ENCODE measurements at regions not wholly inside any gene's neighbourhood (a gene's known extent, or its start where the extent isn't known, plus 50 kb on each side); places are given as distances from the start of the nearest gene placed in this dataset.

GRCh38 chr6:12392490-12392889 lies 102.3 kb downstream of the EDN1 start:
- ATAC-seq (no peak), DNase-seq (no peak)
- intact Hi-C loops (cut with micrococcal nuclease), result no loop called here
- no peak overlapping the region for H3K4me3 Mint-ChIP-seq
- H3K27ac Mint-ChIP-seq, result no peak overlapping the region
- H3K9me3 Mint-ChIP-seq, result no peaks in the 10 kb centered on the region
- H3K36me3 Mint-ChIP-seq (ENCODE audit: low read depth), result no peaks in the 10 kb centered on the region
- H3K4me1 Mint-ChIP-seq (ENCODE audit: low read depth), result no peaks in the 10 kb centered on the region
- peaks cover 9% of the 10 kb centered on the region for H3K27me3 Mint-ChIP-seq
- ChIA-PET POLR2A (no interaction called here), CTCF (interaction anchor here (1.4 kb wide), 1 partner anchor 11 kb away, joined by 3 read pairs; no protein-coding TSS in a partner anchor)
- TF ChIP-seq CTCF (IDR thresholded peaks at IDR 0.05), result no peak

DNA sequence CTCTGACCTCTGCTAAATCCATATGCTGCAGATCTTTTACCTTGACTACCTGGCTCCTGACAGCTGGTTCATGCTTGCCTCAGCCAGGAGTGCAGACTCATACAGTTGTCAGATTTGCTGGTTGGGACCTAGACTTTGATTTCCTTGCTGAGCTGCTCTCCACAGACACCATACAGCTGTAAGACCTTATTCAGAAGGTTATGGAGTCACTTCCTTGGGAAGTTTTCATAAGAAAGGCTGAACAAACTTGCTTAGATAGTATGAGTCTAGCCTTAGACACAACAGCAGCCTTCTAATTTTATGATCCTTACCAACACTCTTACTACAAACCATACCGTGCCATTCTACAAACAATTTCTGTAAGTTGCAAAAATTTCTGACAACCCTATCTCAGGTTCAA lies 102.9 kb downstream of the EDN1 start:
- H3K27me3 Mint-ChIP-seq, result peaks cover 11% of the 10 kb centered on the region
- ChIA-PET CTCF (interaction anchor here (1.4 kb wide), 1 partner anchor 10 kb away, joined by 3 read pairs; no protein-coding TSS in a partner anchor), POLR2A (no interaction called here)
- H3K4me1 Mint-ChIP-seq (ENCODE audit: low read depth), result no peaks in the 10 kb centered on the region
- intact Hi-C loops (cut with micrococcal nuclease), result no loop called here
- TF ChIP-seq CTCF (IDR thresholded peaks at IDR 0.05), result no peak
- H3K9me3 Mint-ChIP-seq, result no peaks in the 10 kb centered on the region
- no peak for ATAC-seq
- no peak overlapping the region for H3K27ac Mint-ChIP-seq
- H3K36me3 Mint-ChIP-seq (ENCODE audit: low read depth), result no peaks in the 10 kb centered on the region
- H3K4me3 Mint-ChIP-seq, result no peak overlapping the region
- no peak for DNase-seq

DNA sequence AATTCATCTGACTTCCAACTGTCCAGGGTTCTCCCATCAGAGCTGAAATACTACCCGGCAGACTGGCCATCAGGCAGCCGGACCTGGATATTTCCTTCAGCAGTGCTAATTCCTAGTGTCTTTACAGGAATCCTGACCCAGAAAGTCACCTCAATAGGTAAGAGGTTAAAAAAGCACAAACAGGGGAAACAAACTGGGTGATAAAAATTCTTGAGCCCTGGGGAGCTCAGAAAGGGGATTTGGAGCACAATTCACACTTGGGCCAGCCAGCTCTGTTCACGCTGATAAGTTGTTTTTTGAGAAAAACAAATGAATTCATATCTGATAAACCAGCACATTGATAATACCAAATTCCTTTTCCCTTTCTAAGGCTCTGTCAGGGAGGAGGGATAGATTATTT lies 104.0 kb downstream of the EDN1 start:
- H3K4me1 Mint-ChIP-seq (ENCODE audit: low read depth), result no peaks in the 10 kb centered on the region
- H3K36me3 Mint-ChIP-seq (ENCODE audit: low read depth), result no peaks in the 10 kb centered on the region
- DNase-seq, result no peak
- no peaks in the 10 kb centered on the region for H3K9me3 Mint-ChIP-seq
- H3K27me3 Mint-ChIP-seq, result peaks cover 10% of the 10 kb centered on the region
- H3K4me3 Mint-ChIP-seq, result no peak overlapping the region
- no peak for ATAC-seq
- intact Hi-C loops (cut with micrococcal nuclease), result no loop called here
- ChIA-PET CTCF (no interaction called here), POLR2A (no interaction called here)
- H3K27ac Mint-ChIP-seq, result no peak overlapping the region
- TF ChIP-seq CTCF (IDR thresholded peaks at IDR 0.05), result no peak

GRCh38 chr6:12395898-12396297 lies 105.7 kb downstream of the EDN1 start:
- DNase-seq (no peak), ATAC-seq (no peak)
- CTCF ChIA-PET, result no interaction called here
- peaks cover 6% of the 10 kb centered on the region for H3K27me3 Mint-ChIP-seq
- H3K4me3 Mint-ChIP-seq, result no peak overlapping the region
- POLR2A ChIA-PET, result no interaction called here
- intact Hi-C loops (cut with micrococcal nuclease), result no loop called here
- H3K9me3 Mint-ChIP-seq, result no peaks in the 10 kb centered on the region
- TF ChIP-seq CTCF (IDR thresholded peaks at IDR 0.05), result no peak
- no peak overlapping the region for H3K27ac Mint-ChIP-seq
- H3K36me3 Mint-ChIP-seq (ENCODE audit: low read depth), result no peaks in the 10 kb centered on the region
- no peaks in the 10 kb centered on the region for H3K4me1 Mint-ChIP-seq (ENCODE audit: low read depth)

GRCh38 chr6:12401200-12401599 lies 111.0 kb downstream of the EDN1 start:
- Mint-ChIP-seq H3K4me1 (ENCODE audit: low read depth) (no peaks in the 10 kb centered on the region), H3K27ac (no peak overlapping the region), H3K4me3 (no peak overlapping the region), H3K9me3 (no peaks in the 10 kb centered on the region), H3K36me3 (ENCODE audit: low read depth) (no peaks in the 10 kb centered on the region), H3K27me3 (peaks cover 2% of the 10 kb centered on the region)
- ChIA-PET POLR2A (no interaction called here), CTCF (no interaction called here)
- intact Hi-C loops (cut with micrococcal nuclease), result no loop called here
- TF ChIP-seq CTCF (IDR thresholded peaks at IDR 0.05), result no peak
- no peak for DNase-seq
- ATAC-seq, result no peak

Data from activated CD8-positive, alpha-beta T cell treated with anti-CD3 and anti-CD28 coated beads for 36 hours (primary cell).